Suppressor macrophage (primary cell): ENCODE measurements at regions not wholly inside any gene's neighbourhood (a gene's known extent, or its start where the extent isn't known, plus 50 kb on each side); places are given as distances from the start of the nearest gene placed in this dataset.
A peak's percentile ranks its signal among the peaks of the same experiment; 100 is the strongest.

Source experiments
- DNase-seq, 4 experiments: peaks; one replicate each; pipeline ENCODE4 v3.0.0-alpha.2; 2020 to 2022

- no peak for DNase-seq
Observed at GRCh38 chr2:215597577-215597976, 161.7 kb upstream of the FN1 start.

- peak; percentile 47 to 71 (median 67) for DNase-seq
Observed at GRCh38 chr2:215594766-215595165, 158.9 kb upstream of the FN1 start.

- no peak for DNase-seq
Observed at GRCh38 chr2:215590010-215590745, 154.3 kb upstream of the FN1 start.

- peak in 1 of 4 experiments; percentile 25 for DNase-seq
Observed at GRCh38 chr2:215583881-215584280, 148.0 kb upstream of the FN1 start.

- DNase-seq = peak in 3 of 4 experiments; percentile 11 to 32 (median 28)
Observed at GRCh38 chr2:215579809-215580208, 143.9 kb upstream of the FN1 start.

GRCh38 chr2:215577356-215577755, 141.5 kb upstream of the FN1 start:
- no peak for DNase-seq

GRCh38 chr2:215576572-215576971, 140.7 kb upstream of the FN1 start:
- no peak for DNase-seq

- DNase-seq = no peak
Observed at GRCh38 chr2:215573496-215573895, 137.6 kb upstream of the FN1 start.

- DNase-seq = no peak
Observed at GRCh38 chr2:215572341-215572848, 136.5 kb upstream of the FN1 start.

GRCh38 chr2:215571689-215572088, 135.8 kb upstream of the FN1 start:
- DNase-seq = no peak

- no peak for DNase-seq
Observed at GRCh38 chr2:215567504-215567903, 131.6 kb upstream of the FN1 start.

- no peak for DNase-seq
Observed at GRCh38 chr2:215565897-215566296, 130.0 kb upstream of the FN1 start.

GRCh38 chr2:215557701-215558100, 121.8 kb upstream of the FN1 start:
- DNase-seq = no peak

- DNase-seq = peak in 1 of 4 experiments; percentile 22
Observed at GRCh38 chr2:215556979-215557378, 121.1 kb upstream of the FN1 start.

- no peak for DNase-seq
Observed at GRCh38 chr2:215554689-215555498, 119.0 kb upstream of the FN1 start.

GRCh38 chr2:215553946-215554345, 118.1 kb upstream of the FN1 start:
- DNase-seq = peak in 2 of 4 experiments; percentile 9 to 26

GRCh38 chr2:215552144-215552580, 116.3 kb upstream of the FN1 start:
- no peak for DNase-seq

- DNase-seq = no peak
Observed at GRCh38 chr2:215550331-215550730, 114.5 kb upstream of the FN1 start.

- no peak for DNase-seq
Observed at GRCh38 chr2:215548714-215549113, 112.8 kb upstream of the FN1 start.

GRCh38 chr2:215542690-215543089, 106.8 kb upstream of the FN1 start:
- no peak for DNase-seq

- no peak for DNase-seq
Observed at GRCh38 chr2:215540658-215541057, 104.8 kb upstream of the FN1 start.

GRCh38 chr2:215537611-215538010, 101.7 kb upstream of the FN1 start:
- DNase-seq = peak in 3 of 4 experiments; percentile 14 to 41 (median 31)

GRCh38 chr2:215536510-215536909, 100.6 kb upstream of the FN1 start:
- no peak for DNase-seq

GRCh38 chr2:215535741-215536140, 99.9 kb upstream of the FN1 start:
- peak in 1 of 4 experiments; percentile 6 for DNase-seq
